GM12865 (cell line): ENCODE measurements at regions not wholly inside any gene's neighbourhood (a gene's known extent, or its start where the extent isn't known, plus 50 kb on each side); places are given as distances from the start of the nearest gene placed in this dataset.

Experiments
- DNase-seq: peaks from one replicate; pipeline ENCODE4 v3.0.0; 2010; ENCODE audit warnings: low read depth
- H3K4me3 ChIP-seq: 2 replicates; pipeline ENCODE4 v1.5.1; 2011; ENCODE audit warnings: mild to moderate bottlenecking, low read depth, low read length, control low read depth
- CTCF ChIP-seq: IDR thresholded peaks from 2 replicates; pipeline ENCODE4 v1.5.1; 2011; ENCODE audit warnings: low read length, control low read depth, low read depth, inconsistent platforms; ENCODE audit not compliant: insufficient read depth; ENCODE audit errors: missing control alignments

- no peak for TF ChIP-seq CTCF
- H3K4me3 ChIP-seq, result no peak overlapping the region
These were observed 94.8 kb downstream of the MYCN start for GRCh38 chr2:16034975-16035746.

GRCh38 chr2:16034151-16034974, 94.0 kb downstream of the MYCN start:
- H3K4me3 ChIP-seq, result no peak overlapping the region
- TF ChIP-seq CTCF, result peak; percentile 17
- DNase-seq, result no peak

More at GRCh38 chr2:16034975-16035746, 94.8 kb downstream of the MYCN start:
- no peak for DNase-seq

GRCh38 chr2:16033032-16033293, 92.6 kb downstream of the MYCN start:
- DNase-seq, result no peak
- no peak for TF ChIP-seq CTCF
- H3K4me3 ChIP-seq, result no peak overlapping the region

GRCh38 chr2:16032282-16033031, 92.1 kb downstream of the MYCN start:
- no peak overlapping the region for H3K4me3 ChIP-seq
- DNase-seq, result no peak
- no peak for TF ChIP-seq CTCF

- TF ChIP-seq CTCF, result no peak
- H3K4me3 ChIP-seq, result no peak overlapping the region
- DNase-seq, result no peak
These were observed 91.5 kb downstream of the MYCN start for GRCh38 chr2:16031848-16032159.

GRCh38 chr2:16031058-16031847, 90.9 kb downstream of the MYCN start:
- no peak for TF ChIP-seq CTCF
- no peak overlapping the region for H3K4me3 ChIP-seq
- DNase-seq, result no peak
